SH-SY5Y (cell line): ENCODE measurements at regions not wholly inside any gene's neighbourhood (a gene's known extent, or its start where the extent isn't known, plus 50 kb on each side); places are given as distances from the start of the nearest gene placed in this dataset.

Experiments used
- GATA2 ChIP-seq: IDR thresholded peaks from 2 replicates; pipeline ENCODE4 v1.6.1; 2011; ENCODE audit warnings: mild to moderate bottlenecking, low read depth, low read length
- GATA3 ChIP-seq: IDR thresholded peaks from 2 replicates; pipeline ENCODE4 v1.6.1; 2011; ENCODE audit warnings: low read depth, mild to moderate bottlenecking, low read length, moderate library complexity

GRCh38 chr6:139690007-139690406 lies 315.6 kb upstream of the CITED2 start:
- TF ChIP-seq GATA2 (no peak), GATA3 (no peak)
